ENCODE measurements at regions not wholly inside any gene's neighbourhood (a gene's known extent, or its start where the extent isn't known, plus 50 kb on each side); places are given as distances from the start of the nearest gene placed in this dataset.
"Not testable (repeated sequence)": the region's sequence is repeated elsewhere in the genome, so short reads cannot be mapped to it uniquely, and the experiment has no call there.

- no peak for DNase-seq (ENCODE audit: low spot score)
These were observed 57.9 kb downstream of the HINT1 start for GRCh38 chr5:131107128-131107527.

GRCh38 chr5:131104169-131104808, 60.8 kb downstream of the HINT1 start:
- DNase-seq (ENCODE audit: low spot score): no peak

- DNase-seq (ENCODE audit: low spot score): no peak
These were observed 68.0 kb downstream of the HINT1 start for GRCh38 chr5:131096774-131097710.

- not testable (repeated sequence) for DNase-seq (ENCODE audit: low spot score)
These were observed 69.5 kb downstream of the HINT1 start for GRCh38 chr5:131095561-131095960.

GRCh38 chr5:131084436-131084835, 80.6 kb downstream of the HINT1 start:
- no peak for DNase-seq (ENCODE audit: low spot score)

- DNase-seq (ENCODE audit: low spot score): no peak
These were observed 83.1 kb downstream of the HINT1 start for GRCh38 chr5:131081913-131082488.

- DNase-seq (ENCODE audit: low spot score): no peak
These were observed 83.7 kb downstream of the HINT1 start for GRCh38 chr5:131081374-131081773.

- no peak for DNase-seq (ENCODE audit: low spot score)
These were observed 85.8 kb downstream of the HINT1 start for GRCh38 chr5:131079232-131079631.

- DNase-seq (ENCODE audit: low spot score): no peak
These were observed 96.0 kb downstream of the HINT1 start for GRCh38 chr5:131068893-131069643.

GRCh38 chr5:131068076-131068475, 97.0 kb downstream of the HINT1 start:
- no peak for DNase-seq (ENCODE audit: low spot score)

- DNase-seq (ENCODE audit: low spot score): no peak
These were observed 97.4 kb downstream of the HINT1 start for GRCh38 chr5:131067636-131068035.

- DNase-seq (ENCODE audit: low spot score): no peak
These were observed 100.2 kb downstream of the HINT1 start for GRCh38 chr5:131064669-131065371.

GRCh38 chr5:131042021-131042789, 122.9 kb downstream of the HINT1 start:
- no peak for DNase-seq (ENCODE audit: low spot score)

GRCh38 chr5:131023498-131023865, 141.6 kb downstream of the HINT1 start:
- DNase-seq (ENCODE audit: low spot score): no peak

GRCh38 chr5:131022811-131023497, 142.1 kb downstream of the HINT1 start:
- DNase-seq (ENCODE audit: low spot score): no peak

- no peak for DNase-seq (ENCODE audit: low spot score)
These were observed 143.4 kb downstream of the HINT1 start for GRCh38 chr5:131021646-131022045.

GRCh38 chr5:131019601-131020315, 145.3 kb downstream of the HINT1 start:
- no peak for DNase-seq (ENCODE audit: low spot score)

- no peak for DNase-seq (ENCODE audit: low spot score)
These were observed 145.9 kb downstream of the HINT1 start for GRCh38 chr5:131019111-131019510.

GRCh38 chr5:131008329-131008728, 156.7 kb downstream of the HINT1 start:
- DNase-seq (ENCODE audit: low spot score): no peak
